ENCODE measurements at regions not wholly inside any gene's neighbourhood (a gene's known extent, or its start where the extent isn't known, plus 50 kb on each side); places are given as distances from the start of the nearest gene placed in this dataset.
"Not testable (repeated sequence)": the region's sequence is repeated elsewhere in the genome, so short reads cannot be mapped to it uniquely, and the experiment has no call there.

DNA sequence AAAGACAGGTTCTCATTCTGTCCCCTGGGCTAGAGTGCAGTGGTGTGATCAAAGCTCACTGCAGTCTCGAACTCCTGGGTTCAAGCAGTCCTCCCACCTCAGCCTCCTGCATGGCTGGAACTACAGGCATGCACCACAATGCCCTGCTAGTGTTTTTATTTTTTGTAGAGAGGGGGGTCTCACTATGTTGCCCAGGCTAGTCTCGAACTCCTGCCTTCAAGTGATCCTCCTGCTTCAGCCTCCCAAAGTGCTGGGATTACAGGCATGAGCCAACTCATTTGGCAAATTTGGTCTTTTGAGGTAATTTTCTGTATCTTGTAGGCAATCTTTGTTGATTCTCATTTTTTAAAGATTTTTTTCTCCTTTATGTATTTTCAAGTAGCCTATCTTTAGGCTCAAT is 205.7 kb downstream of the ZIC5 start:
- DNase-seq = no peak

DNA sequence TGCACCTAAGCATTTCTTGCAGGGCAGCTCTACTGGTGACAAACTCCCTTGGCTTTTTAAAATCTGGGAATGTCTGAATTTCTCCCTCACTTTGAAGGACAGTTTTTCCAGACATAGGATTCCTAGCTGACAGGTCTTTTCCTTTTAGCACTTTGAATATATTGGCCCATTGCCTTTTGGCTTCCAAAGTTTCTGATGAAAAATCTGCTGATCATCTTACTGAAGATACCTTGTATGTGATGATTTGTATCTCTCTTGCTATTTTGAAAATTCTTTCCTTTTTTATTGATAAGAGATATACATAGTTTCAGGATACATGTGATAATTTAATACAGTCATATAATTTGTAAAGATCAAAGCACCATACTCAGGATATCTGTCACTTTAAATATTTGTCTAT is 211.1 kb downstream of the ZIC5 start:
- no peak for DNase-seq

- no peak for DNase-seq
Observed at GRCh38 chr13:99759163-99759552, 212.4 kb downstream of the ZIC5 start.

DNA sequence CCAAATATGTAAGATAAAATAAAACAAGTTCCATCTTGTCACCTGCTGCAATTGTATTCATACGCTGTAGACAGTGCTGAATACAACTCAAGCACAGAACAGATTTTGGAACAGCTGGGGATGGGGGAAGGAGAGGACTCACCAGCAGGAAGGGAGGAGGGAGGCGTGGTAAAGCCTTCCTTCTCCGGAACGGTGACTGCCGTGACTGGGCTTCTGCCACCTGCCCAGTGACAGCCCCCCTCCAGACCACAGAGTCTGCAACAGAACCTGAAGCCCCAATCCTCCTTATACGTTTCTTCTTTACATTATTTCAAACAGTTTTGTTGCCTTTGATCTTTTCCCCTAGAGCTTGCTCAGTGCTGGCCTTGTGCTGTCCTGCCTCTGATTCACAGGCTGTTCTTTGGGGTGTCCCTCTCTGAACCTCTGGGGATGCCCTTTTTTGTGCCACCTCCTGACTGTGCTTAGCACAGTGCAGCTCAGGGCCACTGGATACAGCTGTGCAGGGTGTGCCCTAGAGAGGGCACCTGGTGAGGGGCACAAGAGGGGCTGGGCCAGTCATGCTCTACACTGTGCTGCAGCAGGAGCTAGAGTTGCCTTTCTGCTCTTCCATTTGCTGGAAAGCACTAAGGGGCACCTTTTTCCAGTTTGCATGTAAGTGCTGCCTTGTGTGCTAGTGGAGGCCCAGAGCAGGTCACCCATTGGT is 213.0 kb downstream of the ZIC5 start:
- no peak for DNase-seq

DNA sequence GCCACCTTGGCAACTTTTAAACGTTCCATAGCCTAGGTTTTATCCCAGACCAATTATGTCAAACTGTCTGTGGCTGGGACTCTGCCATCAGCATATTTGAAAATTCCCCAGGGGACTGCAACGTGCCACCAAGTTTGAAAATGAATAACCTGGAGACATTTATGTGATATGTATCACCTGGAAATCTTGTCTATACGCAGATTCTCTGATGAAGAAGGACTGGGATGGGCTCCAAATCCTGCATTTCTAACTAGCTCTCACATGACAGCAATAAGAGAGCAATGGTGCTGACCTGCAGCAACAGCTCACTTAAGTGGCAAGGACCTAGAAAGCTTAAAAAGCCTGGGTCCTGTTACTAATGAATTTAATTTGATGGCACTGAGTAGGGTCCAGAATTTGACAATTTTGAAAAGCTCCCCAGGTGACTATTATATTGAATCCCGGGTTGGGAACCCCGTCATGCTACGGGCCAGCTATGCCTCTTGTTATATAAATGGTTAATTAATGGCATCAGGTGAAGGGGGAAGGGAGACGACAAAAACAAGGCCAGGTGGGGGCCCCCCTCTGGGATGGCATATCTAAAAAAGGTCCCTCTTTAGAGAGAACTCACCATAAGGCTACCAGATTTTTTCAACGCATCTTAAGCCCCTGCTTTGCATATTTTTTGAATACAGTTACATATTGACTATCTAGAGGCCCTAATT is 213.7 kb downstream of the ZIC5 start:
- no peak for DNase-seq

DNA sequence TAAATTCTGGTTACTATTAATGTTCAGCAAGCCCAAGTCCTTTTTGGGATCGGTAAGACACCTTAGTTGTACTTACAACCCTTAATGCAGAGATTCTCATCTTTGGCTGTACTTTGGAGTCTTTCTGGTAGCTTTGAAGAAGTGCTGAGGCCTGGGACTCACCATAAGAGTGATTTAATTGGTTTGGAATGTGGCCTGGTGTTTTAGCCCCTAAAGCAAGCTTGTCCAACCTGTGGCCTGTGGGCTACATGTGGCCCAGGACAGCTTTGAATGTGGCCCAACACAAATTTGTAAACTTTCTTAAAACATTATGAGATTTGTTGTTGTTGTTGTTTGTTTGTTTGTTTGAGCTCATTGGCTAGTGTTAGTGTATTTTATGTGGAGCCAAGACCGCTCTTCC is 215.3 kb downstream of the ZIC5 start:
- no peak for DNase-seq

GRCh38 chr13:99754750-99755149 is 216.8 kb downstream of the ZIC5 start:
- not testable (repeated sequence) for DNase-seq

GRCh38 chr13:99752373-99752772 is 219.2 kb downstream of the ZIC5 start:
- no peak for DNase-seq

GRCh38 chr13:99751517-99752199 is 219.9 kb downstream of the ZIC5 start:
- DNase-seq = no peak

- no peak for DNase-seq
Observed at GRCh38 chr13:99750951-99751350, 220.6 kb downstream of the ZIC5 start.

DNA sequence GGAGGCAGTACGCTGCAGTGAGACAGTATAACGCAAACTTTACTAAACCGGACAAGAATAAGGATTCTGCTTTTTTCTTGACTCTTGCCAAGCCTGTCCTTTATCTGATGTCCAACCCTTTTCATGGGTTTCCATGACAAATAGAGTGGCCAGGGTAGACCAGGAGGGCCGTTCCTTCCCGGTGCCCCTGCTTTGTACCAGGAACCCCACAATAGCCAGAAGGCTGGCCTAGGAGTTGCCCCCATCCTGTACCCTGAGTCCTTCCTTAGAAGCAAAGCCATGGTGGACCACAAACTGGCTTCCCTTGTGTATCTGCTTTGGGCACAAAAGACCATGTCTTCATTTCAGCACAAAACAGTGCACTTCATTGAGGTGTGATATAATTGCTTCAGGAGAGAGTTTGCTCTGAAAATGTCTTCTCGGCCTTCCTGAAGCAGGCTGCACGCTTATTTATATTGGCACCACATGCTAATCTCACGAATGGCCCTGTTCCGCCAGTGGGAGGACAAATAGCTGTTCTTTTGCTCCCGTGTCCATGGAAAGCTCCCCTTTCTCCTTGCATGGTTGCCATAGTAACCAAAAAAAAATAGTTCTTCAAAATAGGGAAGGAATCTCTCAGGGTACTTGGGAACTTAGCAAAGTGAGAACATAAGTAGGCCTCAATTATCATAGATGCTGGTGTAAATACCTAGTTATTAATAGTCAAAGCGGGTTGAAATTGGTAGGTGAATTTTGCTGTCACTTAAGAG is 222.1 kb downstream of the ZIC5 start:
- no peak for DNase-seq

- DNase-seq = no peak
Observed at GRCh38 chr13:99747403-99747710, 224.2 kb downstream of the ZIC5 start.

DNA sequence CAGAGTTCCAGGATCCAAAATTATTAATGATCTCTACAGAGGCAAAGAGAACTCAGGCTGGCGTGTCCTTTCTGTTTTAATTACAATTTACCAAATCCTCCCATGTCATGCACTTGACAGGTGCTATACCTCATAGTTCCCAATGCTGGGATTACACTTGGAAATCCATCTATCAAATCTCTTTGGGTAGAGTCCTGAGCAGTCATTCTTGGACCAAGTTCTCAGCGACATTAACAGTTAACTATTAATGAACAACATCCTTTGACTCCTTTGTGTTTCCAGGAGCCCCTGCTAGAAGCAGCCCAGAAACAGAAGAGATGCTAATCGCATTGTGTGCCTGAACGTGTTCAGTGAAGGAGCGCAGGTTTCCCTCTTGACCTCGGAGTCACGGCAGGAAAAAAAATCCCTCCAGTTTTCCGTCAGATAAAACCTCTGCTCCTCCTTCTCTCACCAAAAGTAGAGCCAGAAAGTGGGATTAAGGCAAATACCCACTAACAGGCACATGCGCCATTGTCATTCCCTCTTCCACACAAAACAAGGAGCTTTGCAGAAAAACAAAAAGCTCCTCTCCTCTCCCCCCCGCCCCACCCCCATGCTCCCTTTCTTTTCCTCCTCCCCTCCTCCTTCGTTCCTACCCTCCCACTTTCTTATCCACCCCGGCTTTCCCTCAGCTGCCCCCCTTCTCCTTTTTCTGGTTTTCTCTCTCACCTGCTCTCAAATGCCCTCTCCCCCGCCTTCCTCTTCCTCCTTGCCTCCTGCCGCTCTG is 224.7 kb downstream of the ZIC5 start:
- no peak for DNase-seq

GRCh38 chr13:99743094-99743493 is 228.5 kb downstream of the ZIC5 start:
- DNase-seq = no peak

GRCh38 chr13:99741960-99742359 is 229.6 kb downstream of the ZIC5 start:
- DNase-seq = no peak

GRCh38 chr13:99740251-99740979 is 231.2 kb downstream of the ZIC5 start:
- no peak for DNase-seq

GRCh38 chr13:99738626-99739025 is 232.9 kb downstream of the ZIC5 start:
- no peak for DNase-seq

GRCh38 chr13:99737481-99738245 is 233.9 kb downstream of the ZIC5 start:
- no peak for DNase-seq

GRCh38 chr13:99736541-99736940 is 235.0 kb downstream of the ZIC5 start:
- no peak for DNase-seq

DNA sequence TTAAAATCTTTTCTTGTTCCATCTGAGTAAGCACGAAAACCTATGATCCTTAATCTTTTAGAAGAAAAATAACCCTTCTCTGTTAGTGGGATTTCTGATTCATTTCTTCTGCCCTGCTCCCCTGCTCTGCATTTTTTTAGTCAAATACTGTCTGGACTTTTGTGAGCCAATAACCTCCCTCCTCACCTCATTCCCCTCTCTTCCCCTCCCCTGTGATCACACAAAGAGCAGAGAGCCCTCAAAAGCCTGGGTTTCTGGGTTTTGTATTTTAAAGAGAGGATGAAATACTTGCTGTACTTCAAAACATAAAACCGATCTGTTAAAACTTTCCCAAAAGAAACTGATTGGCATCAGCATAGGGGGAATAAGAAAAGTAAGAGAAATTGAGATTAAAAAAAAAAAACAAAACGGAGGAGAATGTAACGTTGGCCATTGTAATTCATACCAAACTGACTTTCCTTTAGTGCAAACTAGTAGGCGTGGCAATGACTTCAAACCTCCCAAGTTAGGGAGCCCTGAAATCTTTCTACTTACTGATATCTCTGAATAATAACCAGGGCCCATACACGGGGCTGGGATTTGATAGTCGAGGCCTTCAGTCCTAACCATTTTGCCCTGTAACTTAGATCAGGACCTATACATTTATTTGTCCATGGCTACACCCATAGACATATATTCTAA is 232.9 kb downstream of the TM9SF2 start:
- DNase-seq = no peak

DNA sequence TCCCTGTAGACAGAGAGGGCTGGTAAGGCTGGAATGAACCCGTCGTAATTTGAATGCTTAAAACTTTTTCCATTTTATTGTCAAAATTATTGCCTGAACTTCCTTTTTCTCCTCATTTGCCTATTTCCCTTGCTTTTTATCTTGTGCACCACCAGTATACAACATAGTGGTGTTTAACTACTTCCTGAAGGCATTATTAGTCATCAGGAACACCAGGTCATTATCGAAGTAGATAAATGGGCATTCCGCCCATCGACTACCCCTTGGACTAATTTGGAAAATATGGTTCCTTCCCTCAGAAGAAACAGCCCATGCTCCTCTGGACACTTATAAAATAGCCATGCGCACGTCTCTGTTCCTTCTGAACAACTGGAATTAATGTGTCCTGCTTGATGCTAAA is 232.1 kb downstream of the TM9SF2 start:
- DNase-seq = no peak
